Fibroblast of skin of abdomen (primary cell): ENCODE measurements at regions not wholly inside any gene's neighbourhood (a gene's known extent, or its start where the extent isn't known, plus 50 kb on each side); places are given as distances from the start of the nearest gene placed in this dataset.
"Not testable (repeated sequence)": the region's sequence is repeated elsewhere in the genome, so short reads cannot be mapped to it uniquely, and the experiment has no call there.

Experiments
- DNase-seq: peaks from one replicate; pipeline ENCODE4 v3.0.0-alpha.2; 2013

DNA sequence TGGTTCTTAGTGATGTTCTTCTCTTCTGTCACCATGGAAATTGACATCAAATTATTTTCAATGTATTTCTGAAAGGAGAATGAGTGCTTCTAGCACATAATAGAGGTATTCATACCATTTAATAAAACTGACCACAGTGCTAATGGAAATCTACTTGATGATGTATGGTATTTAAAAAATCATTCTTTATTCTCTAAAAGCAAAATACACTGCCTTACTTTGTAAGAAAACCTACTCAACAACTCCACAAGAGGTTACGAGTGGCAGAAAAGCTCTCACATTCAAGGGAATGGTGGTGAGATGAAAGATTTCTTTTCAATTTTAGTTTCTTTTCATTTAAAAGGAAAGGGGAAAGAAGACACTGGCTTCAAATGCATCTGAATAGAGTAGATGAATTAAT is 382.3 kb upstream of the CHST9 start:
- DNase-seq = no peak

DNA sequence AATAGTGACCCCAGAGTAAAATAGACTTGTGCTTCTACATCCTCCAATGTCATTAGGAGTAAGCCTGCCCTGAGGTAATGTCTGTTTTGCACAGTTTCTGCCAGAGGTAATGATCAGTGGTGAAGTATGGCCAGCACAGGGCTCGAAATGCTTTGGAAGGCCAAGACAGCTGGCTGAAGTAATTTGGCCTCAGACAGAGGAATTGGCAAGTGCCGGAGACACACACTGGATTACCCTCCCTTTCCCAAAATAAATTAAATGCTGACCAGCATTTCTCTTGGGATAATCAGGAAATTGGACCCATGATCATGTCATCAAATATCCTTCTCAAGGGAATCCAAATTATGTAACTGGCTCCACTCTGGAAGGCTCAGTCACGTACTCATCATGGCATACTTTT is 379.0 kb upstream of the CHST9 start:
- DNase-seq = no peak

DNA sequence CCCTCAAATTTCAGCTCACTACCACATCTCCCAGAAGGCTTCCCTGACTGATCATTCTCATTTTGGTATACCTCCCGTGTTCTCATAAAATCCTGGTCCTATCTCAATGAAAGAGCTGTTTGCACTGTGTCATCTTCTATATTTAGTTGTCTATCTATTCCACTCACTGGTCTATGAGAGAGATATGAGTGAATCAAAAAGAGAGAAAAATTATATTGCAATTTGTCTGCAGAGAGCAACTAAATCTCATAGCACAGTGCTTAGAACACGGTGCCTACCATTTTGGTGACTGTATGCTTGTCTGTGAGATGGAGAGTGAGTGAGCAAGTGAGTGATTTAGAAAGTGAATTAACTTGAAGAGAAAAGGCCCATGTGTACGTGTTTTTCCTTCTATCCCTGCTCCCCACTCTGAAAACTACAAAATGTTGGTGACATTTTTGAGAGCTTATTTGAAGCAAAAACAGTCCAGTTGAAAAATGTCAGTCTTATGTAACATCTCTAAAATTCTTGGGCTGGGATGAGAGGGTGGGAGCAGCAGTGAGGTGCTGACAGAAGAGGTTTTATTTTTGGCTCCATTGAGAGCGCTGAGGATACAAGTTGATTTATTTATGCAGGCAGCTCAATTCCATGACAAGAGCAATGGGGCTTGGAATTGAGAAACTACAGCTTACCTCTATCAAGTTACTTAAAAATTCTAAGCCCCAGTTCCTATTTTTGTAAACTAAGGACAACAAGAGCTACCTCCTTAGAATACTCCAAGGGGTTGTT is 373.5 kb upstream of the CHST9 start:
- no peak for DNase-seq

GRCh38 chr18:27556741-27557140 is 371.6 kb upstream of the CHST9 start:
- DNase-seq = no peak

- DNase-seq = no peak
Measured at GRCh38 chr18:27549335-27550039, 364.4 kb upstream of the CHST9 start.

DNA sequence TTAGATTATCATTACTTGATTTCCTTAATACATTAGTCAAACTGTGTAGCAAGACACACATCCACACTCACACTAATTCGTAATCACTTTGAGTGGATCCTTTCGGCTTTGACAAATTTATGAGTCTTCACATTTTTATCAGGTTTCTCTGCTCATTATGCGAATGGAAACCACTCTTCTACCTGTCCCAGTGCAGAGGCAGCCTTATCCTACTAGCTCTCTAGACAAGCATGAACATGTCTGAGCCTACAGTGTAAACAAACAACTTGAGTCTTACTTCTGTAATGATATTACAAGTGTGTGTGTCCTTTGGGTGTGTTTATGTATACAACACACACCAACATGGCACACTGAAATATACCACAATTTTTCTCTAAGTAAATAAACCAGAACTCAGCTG is 361.9 kb upstream of the CHST9 start:
- no peak for DNase-seq

DNA sequence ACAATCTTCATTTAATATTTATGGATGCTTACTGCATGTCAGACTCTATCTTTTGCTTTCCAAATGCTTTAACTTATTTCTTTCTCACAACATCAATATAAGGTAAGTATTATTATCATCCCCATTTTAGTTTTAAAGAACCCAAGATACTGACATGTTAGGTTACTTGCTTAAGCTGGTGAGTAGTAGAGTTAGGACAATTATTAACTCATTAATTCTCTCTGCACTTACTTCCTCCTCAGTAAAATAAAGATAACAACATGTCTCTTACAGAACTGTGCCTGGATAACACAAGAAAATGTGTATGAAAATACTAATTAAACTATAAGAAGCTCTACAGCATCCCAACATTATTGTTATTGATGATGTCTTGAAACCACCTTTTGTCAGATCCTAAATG is 359.1 kb upstream of the CHST9 start:
- DNase-seq = no peak

- no peak for DNase-seq
Measured at GRCh38 chr18:27541293-27541692, 356.2 kb upstream of the CHST9 start.

GRCh38 chr18:27540111-27540510 is 355.0 kb upstream of the CHST9 start:
- DNase-seq = no peak

DNA sequence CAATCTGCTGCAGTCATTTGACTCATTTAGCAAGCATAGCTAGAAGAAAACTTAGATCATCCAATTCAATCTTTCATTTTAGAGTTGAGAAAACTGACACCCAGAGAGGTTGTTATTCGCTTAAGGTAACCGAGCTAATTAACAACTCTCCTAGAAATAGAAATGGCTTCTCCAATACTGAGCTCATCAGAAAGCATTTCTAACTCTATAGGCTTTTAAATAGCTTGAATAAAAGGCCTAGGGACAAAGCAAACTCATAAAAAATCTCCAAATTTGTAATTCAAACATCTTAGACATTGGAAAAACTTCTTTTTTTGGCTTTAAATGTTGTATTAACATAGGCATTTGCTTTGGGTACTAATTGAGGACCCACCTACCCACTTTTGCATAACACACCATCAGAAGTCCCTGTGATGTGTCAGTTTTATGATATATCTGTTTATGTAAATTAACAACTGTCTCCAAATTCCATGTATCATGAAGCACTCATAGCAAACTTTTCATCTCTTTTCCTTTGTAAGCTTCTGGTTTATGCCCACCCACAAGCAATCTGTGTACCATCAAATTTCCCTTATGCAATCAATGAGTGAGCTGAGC is 343.9 kb upstream of the CHST9 start:
- DNase-seq = no peak

DNA sequence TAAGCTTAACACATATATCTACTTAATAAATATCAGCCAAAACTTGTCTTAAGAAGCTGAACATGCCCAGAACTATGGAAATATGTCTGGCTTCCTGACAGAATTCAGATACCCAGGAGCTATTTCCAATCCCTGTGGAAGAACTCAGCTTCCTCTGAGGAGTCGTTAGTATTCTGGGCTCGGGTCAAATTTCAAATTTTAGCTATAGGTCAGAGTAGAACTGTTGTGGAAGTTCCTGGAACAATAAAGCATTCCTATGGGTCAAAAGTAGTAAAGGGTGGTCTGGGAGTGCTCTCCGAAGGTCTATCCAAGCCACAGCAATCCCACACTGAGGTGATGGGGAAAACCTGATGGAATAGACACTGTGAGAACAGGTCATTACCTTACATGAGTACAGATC is 342.7 kb upstream of the CHST9 start:
- DNase-seq = no peak

DNA sequence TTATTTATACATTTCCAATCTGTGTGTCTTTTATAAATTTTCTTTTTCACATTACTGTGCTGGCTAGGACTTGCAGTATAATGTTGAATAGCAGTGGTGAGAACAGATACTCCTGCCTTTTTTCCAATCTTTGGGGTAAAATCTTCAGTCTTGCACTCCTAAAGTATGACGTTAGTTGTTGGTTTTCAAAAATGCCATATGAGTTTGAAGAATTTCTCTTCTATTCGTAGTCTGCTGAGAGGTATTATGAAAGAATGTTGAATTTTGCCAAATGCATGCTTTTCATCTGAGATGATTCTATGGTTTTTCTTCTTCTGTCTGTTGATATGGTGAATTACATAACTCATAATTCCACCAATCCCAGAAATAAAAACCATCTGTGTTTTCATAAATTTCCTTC is 335.3 kb upstream of the CHST9 start:
- DNase-seq = peak; percentile 5

- DNase-seq = not testable (repeated sequence)
Measured at GRCh38 chr18:27510036-27510633, 325.0 kb upstream of the CHST9 start.

GRCh38 chr18:27501671-27502070 is 316.6 kb upstream of the CHST9 start:
- no peak for DNase-seq

GRCh38 chr18:27500531-27500930 is 315.4 kb upstream of the CHST9 start:
- no peak for DNase-seq

GRCh38 chr18:27497246-27497645 is 312.1 kb upstream of the CHST9 start:
- DNase-seq = no peak

DNA sequence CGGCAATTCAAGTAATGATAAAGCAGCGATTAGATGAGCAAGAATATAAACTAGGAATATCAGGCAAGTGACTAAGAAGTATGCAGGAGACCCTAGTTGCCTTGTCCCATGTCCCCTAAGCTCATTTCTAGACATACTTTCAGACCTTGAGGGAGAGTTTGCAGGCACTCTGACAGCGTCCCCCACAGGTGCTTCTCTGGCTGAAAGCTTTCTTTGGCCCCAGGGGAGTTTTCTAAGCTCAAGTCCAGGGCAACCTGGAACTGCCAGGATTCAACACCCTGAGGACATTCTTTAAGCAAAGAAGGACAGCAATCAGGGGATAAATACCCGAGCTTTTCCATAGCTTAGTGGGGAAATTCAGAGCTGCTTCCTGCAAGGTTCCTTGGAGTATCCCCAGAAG is 308.1 kb upstream of the CHST9 start:
- no peak for DNase-seq

- DNase-seq = no peak
Measured at GRCh38 chr18:27491772-27492171, 306.7 kb upstream of the CHST9 start.

DNA sequence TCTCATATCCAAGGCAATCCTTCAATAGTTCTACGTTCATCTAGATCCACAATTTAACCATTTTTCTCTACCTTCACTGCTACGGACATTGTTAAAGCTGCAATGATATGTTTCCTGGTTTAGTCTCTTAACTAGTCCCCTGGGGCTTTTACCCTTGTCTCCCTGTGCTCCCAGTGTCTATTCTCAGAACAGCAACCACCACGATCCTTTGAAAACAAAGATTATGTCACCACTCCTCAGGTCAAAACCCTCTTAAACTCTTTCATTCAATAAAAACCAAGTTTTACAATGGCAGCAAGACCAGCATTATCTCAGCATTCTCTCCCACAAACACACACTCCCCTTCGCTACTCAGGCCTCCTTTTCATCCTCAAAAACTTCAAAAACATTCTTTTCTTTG is 298.2 kb upstream of the CHST9 start:
- DNase-seq = no peak

DNA sequence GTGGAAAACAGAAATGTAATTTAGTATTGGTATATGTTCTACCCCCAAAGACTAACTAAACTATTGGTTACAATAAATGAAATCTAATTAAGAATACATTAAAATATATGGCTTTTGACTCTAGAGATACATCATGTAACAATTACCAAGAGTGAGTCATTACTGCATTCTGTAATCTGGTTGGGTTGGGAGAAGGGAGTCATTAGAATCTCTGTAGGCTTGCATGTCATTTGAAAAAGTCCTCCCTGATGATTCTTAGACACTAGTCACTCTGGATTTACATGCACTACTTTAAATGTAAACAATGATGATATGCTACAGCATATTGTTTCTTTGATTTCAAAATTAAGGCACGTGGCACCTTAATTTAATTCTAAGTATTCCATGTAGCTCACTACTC is 293.4 kb upstream of the CHST9 start:
- no peak for DNase-seq

GRCh38 chr18:27473318-27473717 is 288.2 kb upstream of the CHST9 start:
- no peak for DNase-seq

GRCh38 chr18:27467073-27467472 is 282.0 kb upstream of the CHST9 start:
- DNase-seq = no peak

- DNase-seq = no peak
Measured at GRCh38 chr18:27461957-27462356, 276.8 kb upstream of the CHST9 start.

- DNase-seq = no peak
Measured at GRCh38 chr18:27449104-27449503, 264.0 kb upstream of the CHST9 start.
